Heart right ventricle (tissue), 16 donors: ENCODE measurements at regions not wholly inside any gene's neighbourhood (a gene's known extent, or its start where the extent isn't known, plus 50 kb on each side); places are given as distances from the start of the nearest gene placed in this dataset.
"Not testable (repeated sequence)": the region's sequence is repeated elsewhere in the genome, so short reads cannot be mapped to it uniquely, and the experiment has no call there.

Source experiments
- ATAC-seq, 8 donors: fragments of 200-7000 bp; cut with Tn5 transposase; one replicate each; pipeline ENCODE4 v1.9.1; 2020; ENCODE audit warnings: mild to moderate bottlenecking in 8 of 8, moderate library complexity in 8 of 8, moderate number of reproducible peaks in 1 of 8
- DNase-seq, 2 donors: peaks; one replicate each; pipeline ENCODE4 v3.0.0-alpha.2; 2020
- H3K27ac ChIP-seq, 10 donors: fragments of 200-600 bp; sonication (generic) in 2 of 10; one replicate each; pipeline versions ENCODE4 v1.5.0 to v1.8.0; 2020 to 2022; ENCODE audit warnings: mild to moderate bottlenecking in 3 of 10
- H3K27me3 ChIP-seq, 7 donors: fragments of 200-600 bp; one replicate each; pipeline ENCODE4 v1.8.0; 2021 to 2022; ENCODE audit warnings: mild to moderate bottlenecking in 2 of 7
- H3K36me3 ChIP-seq, 9 donors: fragments of 200-600 bp; sonication (generic) in 1 of 9; one replicate each; pipeline versions ENCODE4 v1.5.0 to v1.8.0; 2020 to 2022; ENCODE audit warnings: mild to moderate bottlenecking in 2 of 9
- H3K4me1 ChIP-seq, 9 donors: fragments of 200-600 bp; sonication (generic) in 1 of 9; one replicate each; pipeline versions ENCODE4 v1.5.0 to v1.8.0; 2020 to 2022; ENCODE audit warnings: mild to moderate bottlenecking in 4 of 9
- H3K4me3 ChIP-seq, 10 donors: fragments of 200-600 bp; sonication (generic) in 2 of 10; one replicate each; pipeline versions ENCODE4 v1.5.0 to v1.8.0; 2020 to 2022; ENCODE audit warnings: mild to moderate bottlenecking in 7 of 10, moderate library complexity in 2 of 10
- H3K9me3 ChIP-seq, 11 donors: fragments of 200-600 bp in 10 of 11; sonication (generic) in 2 of 11; one replicate each; pipeline versions ENCODE4 v1.5.0 to v1.8.0; 2013 to 2022; ENCODE audit warnings: mild to moderate bottlenecking in 2 of 11, control low read depth in 1 of 11, moderate library complexity in 1 of 11
- CTCF ChIP-seq, 9 donors: fragments of 200-600 bp; sonication (generic) in 2 of 9; IDR thresholded peaks; one replicate each; pipeline versions ENCODE4 v1.5.0 to v1.8.0; 2021 to 2022; ENCODE audit warnings: antibody characterized with exemption in 9 of 9, mild to moderate bottlenecking in 5 of 9, moderate library complexity in 1 of 9
- WGBS, 2 donors: extraction: QIAGEN DNeasy Blood & Tissue Kit; methylation state at CpG; one replicate each; pipeline ENCODE4 v1.1.7; 2013; ENCODE audit warnings: inconsistent platforms in 1 of 2; 5-methylcytosine and 5-hydroxymethylcytosine counted together
- intact Hi-C, 10 donors: fragments of 100-400 bp; cut with DNase I; formaldehyde crosslinking; loops; one replicate each; pipeline versions ENCODE4 v1.11.1 to v1.14.2; 2022
- donor health status: Arrhythmogenic right ventricular cardiomyopathy.
- donor health status: ischemic (EF 13 %, LVEDD 7.1; RV severe dilation, severe dysfunction).
- donor health status: healthy with polysubstance abuse.
- donor health status: DM: no; HTN: yes; CAD: no.
- donor health status: DM: no; HTN: no; CAD: no.
- donor health status: ischemic (EF 25% LVEDD 6.9; RV normal size, moderate dysfunction).
- donor health status: ischemic (EF 25% LVEDD 5.7; RV mildly dilated, moderate dysfunction).
- donor health status: healthy.
- donor health status: DM: yes; HTN: yes; CAD: no.
- donor health status: Ischemic cardiomyopathy.
- donor health status: ischemic (EF 35%, LVEDD 5.7; RV mildly dilated, moderate dysfunction).
- donor health status: nonischemic (EF 11% LVEDD 7.7; RV severe dilation, severe dysfunction).
- donor health status: DM: yes; HTN: yes; CAD: no.
- donor health status: PGD.
- donor health status: ischemic (EF 29% LVEDD 5.4; RV normal size, mild dysfunction).
- donor health status: nonischemic (EF 23%, LVEDD 6.1; RV moderate dilation, normal function).

DNA sequence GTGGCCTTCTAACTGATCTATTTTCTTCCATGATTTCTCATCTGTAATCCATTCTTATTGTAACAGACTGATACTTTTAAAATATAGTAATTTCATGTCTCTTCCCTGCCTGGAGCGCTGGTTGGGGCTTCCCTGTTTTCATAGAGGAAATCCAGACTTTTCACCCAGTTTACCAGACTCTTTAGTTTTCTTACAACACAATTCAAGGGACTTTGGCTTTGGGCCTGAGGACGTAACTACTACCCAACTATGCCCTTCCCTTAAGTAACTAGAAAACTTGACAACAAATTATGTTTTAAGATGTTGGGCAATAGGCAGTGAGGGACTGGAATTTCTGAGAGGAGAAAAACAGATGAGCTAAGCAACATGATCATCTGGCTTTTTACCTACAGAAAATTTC is 289.6 kb downstream of the FGF10 start:
- H3K27me3 ChIP-seq: no peaks in the 10 kb centered on the region
- no peak for TF ChIP-seq CTCF (IDR thresholded peaks at IDR 0.05)
- no peak for DNase-seq
- ATAC-seq: peak in 1 of 8 donors; percentile 13
- no peak overlapping the region for H3K4me3 ChIP-seq
- peaks cover 0 to 11% (median 0%) of the 10 kb centered on the region in 11 donors for H3K9me3 ChIP-seq
- intact Hi-C loops: no loop called here
- no peaks in the 10 kb centered on the region for H3K4me1 ChIP-seq
- H3K36me3 ChIP-seq: no peaks in the 10 kb centered on the region
- 82 to 87% methylated on average over 2 of the region's 2 CpGs for WGBS, 2 donors
- H3K27ac ChIP-seq: no peak overlapping the region

DNA sequence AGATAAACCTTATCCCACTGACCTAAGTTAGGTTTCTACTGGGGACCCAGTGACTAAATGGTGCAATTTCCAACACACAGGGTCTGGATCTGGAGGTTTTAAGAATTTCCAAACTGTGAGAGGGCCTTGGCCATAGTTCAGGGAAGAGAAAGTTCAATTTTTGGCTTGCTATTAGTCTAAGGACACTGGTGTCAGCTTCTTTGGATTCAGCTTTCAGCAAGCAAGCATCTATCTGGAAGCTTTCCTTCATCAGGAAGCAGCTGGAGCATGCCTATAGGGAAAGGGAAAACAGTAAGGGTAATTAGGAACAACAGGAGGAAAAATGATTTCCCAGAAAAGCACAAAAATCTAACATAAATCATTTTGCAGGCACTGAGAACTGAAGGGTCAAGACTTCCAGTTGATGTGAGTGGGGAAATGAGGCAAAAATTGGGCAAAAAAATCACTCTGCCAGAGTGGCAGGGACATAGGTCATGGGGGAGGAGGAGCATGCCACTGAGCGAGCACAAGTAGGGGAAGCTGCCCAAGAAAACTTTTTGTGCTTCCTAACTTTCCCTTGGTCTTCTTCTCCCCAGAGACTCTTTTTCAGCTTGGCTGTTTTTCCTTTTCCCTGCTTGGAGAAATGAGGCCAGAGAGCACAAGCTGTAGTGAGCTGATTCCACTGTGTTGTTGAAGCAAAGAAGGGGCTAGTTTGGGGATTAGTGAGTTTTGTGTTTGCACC is 299.6 kb downstream of the FGF10 start:
- Histone ChIP-seq H3K4me1 (peaks cover 0 to 9% (median 5%) of the 10 kb centered on the region in 9 donors), H3K9me3 (no peaks in the 10 kb centered on the region), H3K36me3 (no peaks in the 10 kb centered on the region), H3K4me3 (no peak overlapping the region), H3K27me3 (no peaks in the 10 kb centered on the region), H3K27ac (peak overlapping the region in 5 of 10 donors; percentile 6 to 49 (median 30))
- intact Hi-C loops: loop anchor here in 1 of 10 donors (5.0 kb wide), 1 partner anchor 267 kb away; no protein-coding TSS in a partner anchor
- peak; percentile 38 to 91 (median 76) for ATAC-seq
- DNase-seq: peak in 1 of 2 donors; percentile 25
- no peak for TF ChIP-seq CTCF (IDR thresholded peaks at IDR 0.05)
- 36 to 45% methylated on average over 1 of the region's 1 CpG for WGBS, 2 donors

DNA sequence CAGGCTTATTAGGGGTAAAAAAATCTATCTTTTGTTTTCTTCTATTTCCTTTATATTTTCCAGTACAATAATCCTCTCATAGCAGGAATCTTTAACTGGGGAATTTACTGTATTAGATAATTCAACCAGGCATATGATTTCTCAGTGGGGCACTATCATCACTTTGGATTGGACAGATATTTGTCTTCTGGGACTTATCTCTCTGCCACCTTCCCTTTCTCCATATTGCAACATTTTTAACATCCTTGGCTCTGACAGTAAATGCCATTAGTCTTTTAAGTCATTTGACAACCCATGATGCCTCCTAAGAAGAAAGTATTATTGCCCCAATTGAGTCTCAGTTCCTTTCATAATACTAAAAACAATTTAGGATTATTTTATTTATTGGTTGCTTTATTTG is 304.1 kb downstream of the FGF10 start:
- Histone ChIP-seq H3K36me3 (no peaks in the 10 kb centered on the region), H3K4me3 (no peak overlapping the region), H3K27me3 (no peaks in the 10 kb centered on the region), H3K9me3 (peaks cover 0 to 3% (median 0%) of the 10 kb centered on the region in 11 donors), H3K4me1 (peaks cover 0 to 5% (median 0%) of the 10 kb centered on the region in 9 donors), H3K27ac (no peak overlapping the region)
- no peak for TF ChIP-seq CTCF (IDR thresholded peaks at IDR 0.05)
- DNase-seq: no peak
- intact Hi-C loops: loop anchor here in 1 of 10 donors (5.0 kb wide), 1 partner anchor 263 kb away; no protein-coding TSS in a partner anchor
- no peak for ATAC-seq

DNA sequence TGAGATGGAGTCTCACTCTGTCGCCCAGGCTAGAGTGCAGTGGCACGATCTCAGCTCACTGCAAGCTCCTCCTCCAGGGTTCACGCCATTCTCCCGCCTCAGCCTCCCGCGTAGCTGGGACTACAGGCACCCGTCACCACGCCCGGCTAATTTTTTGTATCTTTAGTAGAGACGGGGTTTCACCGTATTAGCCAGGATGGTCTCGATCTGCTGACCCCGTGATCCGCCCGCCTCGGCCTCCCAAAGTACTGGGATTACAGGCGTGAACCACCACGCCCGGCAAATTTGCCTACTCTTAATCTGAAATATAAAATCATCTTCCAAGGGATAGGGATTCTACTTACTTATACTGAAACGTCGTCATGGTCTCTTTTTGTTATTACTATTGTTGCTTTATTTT is 314.7 kb downstream of the FGF10 start:
- H3K27me3 ChIP-seq, H3K9me3 ChIP-seq, DNase-seq, H3K4me1 ChIP-seq, H3K36me3 ChIP-seq, intact Hi-C loops, H3K4me3 ChIP-seq, H3K27ac ChIP-seq, ATAC-seq: not testable (repeated sequence)
- WGBS, 2 donors: 93 to 97% methylated on average over 21 of the region's 21 CpGs

GRCh38 chr5:44051591-44051990 is 337.6 kb downstream of the FGF10 start:
- TF ChIP-seq CTCF (IDR thresholded peaks at IDR 0.05): no peak
- WGBS, 2 donors: 81 to 86% methylated on average over 2 of the region's 2 CpGs
- Histone ChIP-seq H3K4me3 (no peak overlapping the region), H3K9me3 (peaks cover 0 to 4% (median 0%) of the 10 kb centered on the region in 11 donors), H3K36me3 (no peaks in the 10 kb centered on the region), H3K27ac (no peak overlapping the region), H3K4me1 (peaks cover 0 to 5% (median 0%) of the 10 kb centered on the region in 9 donors), H3K27me3 (no peaks in the 10 kb centered on the region)
- intact Hi-C loops: no loop called here
- ATAC-seq: no peak
- DNase-seq: no peak
